IMR-90 (cell line): ENCODE measurements at regions not wholly inside any gene's neighbourhood (a gene's known extent, or its start where the extent isn't known, plus 50 kb on each side); places are given as distances from the start of the nearest gene placed in this dataset.

Source experiments
- ATAC-seq: fragments of 200-7000 bp; cut with Tn5 transposase; 2 replicates; pipeline ENCODE4 v1.9.1; 2020; ENCODE audit warnings: low read depth, mild to moderate bottlenecking, moderate library complexity
- BruUV-seq: library from RNA; stranded (reverse); fragments of 400-500 nt; replicated peaks from 2 replicates; lab custom pipeline; 2021; lab: Mats Ljungman, UMichigan
- CTCF ChIA-PET: fragments of 300-600 bp; formaldehyde crosslinking; extraction: SDS; loops from one replicate; lab custom pipeline; 2021; ENCODE audit warnings: antibody characterized with exemption; lab: Yijun Ruan, JAX
- POLR2A ChIA-PET: fragments of 300-600 bp; sonication (Branson Sonifier 250); formaldehyde crosslinking; loops from one replicate; lab custom pipeline; 2022; ENCODE audit warnings: antibody characterized with exemption; ENCODE audit not compliant: unreplicated experiment; lab: Charles Lee
- DNase-seq: peaks from one replicate; pipeline ENCODE4 v3.0.0; 2013
- H2AFZ ChIP-seq: replicated peaks from 2 replicates; pipeline ENCODE3; 2013; ENCODE audit warnings: low read length, mild to moderate bottlenecking; ENCODE audit not compliant: poor library complexity
- H2AK5ac ChIP-seq: 2 replicates; pipeline ENCODE4 v1.6.1; 2013; ENCODE audit warnings: low read depth, low read length, inconsistent platforms
- H2AK9ac ChIP-seq: replicated peaks from 2 replicates; pipeline ENCODE3; 2013; ENCODE audit warnings: mild to moderate bottlenecking, low read depth, low read length, moderate library complexity; ENCODE audit not compliant: poor library complexity
- H2BK120ac ChIP-seq: 2 replicates; pipeline ENCODE4 v1.6.1; 2013; ENCODE audit warnings: low read depth, low read length, inconsistent platforms
- H2BK15ac ChIP-seq: 3 replicates; pipeline ENCODE4 v1.6.1; 2013; ENCODE audit warnings: low read depth, low read length, inconsistent platforms
- H2BK20ac ChIP-seq: 2 replicates; pipeline ENCODE4 v1.6.1; 2013; ENCODE audit warnings: low read depth, mild to moderate bottlenecking, inconsistent platforms, low read length, moderate library complexity
- H2BK5ac ChIP-seq: 2 replicates; pipeline ENCODE4 v1.6.1; 2013; ENCODE audit warnings: mild to moderate bottlenecking, low read depth, low read length, inconsistent platforms; ENCODE audit not compliant: poor library complexity, severe bottlenecking
- H3K14ac ChIP-seq: replicated peaks from 2 replicates; pipeline ENCODE4 v1.6.1; 2013; ENCODE audit warnings: low read depth, low read length, inconsistent platforms
- H3K18ac ChIP-seq: 2 replicates; pipeline ENCODE4 v1.6.1; 2013; ENCODE audit warnings: low read depth, low read length, control low read depth
- H3K23ac ChIP-seq: 2 replicates; pipeline ENCODE4 v1.6.1; 2013; ENCODE audit warnings: low read depth, low read length, inconsistent platforms
- H3K27ac ChIP-seq: 2 replicates; pipeline ENCODE4 v1.5.1; 2013; ENCODE audit warnings: mild to moderate bottlenecking, control low read depth, low read length; ENCODE audit not compliant: insufficient read depth
- H3K27me3 ChIP-seq: 2 replicates; pipeline ENCODE4 v1.6.1; 2013; ENCODE audit warnings: low read length; ENCODE audit not compliant: control insufficient read depth, insufficient read depth
- H3K36me3 ChIP-seq: 2 replicates; pipeline ENCODE4 v1.6.1; 2013; ENCODE audit warnings: low read length, mixed read lengths; ENCODE audit not compliant: control insufficient read depth, insufficient read depth
- H3K4ac ChIP-seq: 2 replicates; pipeline ENCODE4 v1.6.1; 2013; ENCODE audit warnings: low read depth, low read length, inconsistent platforms
- H3K4me1 ChIP-seq: 2 replicates; pipeline ENCODE4 v1.6.1; 2013; ENCODE audit warnings: low read length, mixed read lengths; ENCODE audit not compliant: control insufficient read depth, insufficient read depth
- H3K4me2 ChIP-seq: 2 replicates; pipeline ENCODE4 v1.6.1; 2013; ENCODE audit warnings: low read depth, mild to moderate bottlenecking, control low read depth, low read length, moderate library complexity
- H3K4me3 ChIP-seq: 2 replicates; pipeline ENCODE4 v1.5.1; 2013; ENCODE audit warnings: low read depth, mild to moderate bottlenecking, control low read depth, low read length, moderate library complexity; ENCODE audit not compliant: insufficient read depth
- H3K56ac ChIP-seq: 2 replicates; pipeline ENCODE4 v1.6.1; 2013; ENCODE audit warnings: low read length, inconsistent platforms; ENCODE audit not compliant: insufficient read depth; ENCODE audit errors: extremely low read depth
- H3K79me1 ChIP-seq, 2 experiments: 2 replicates each; pipeline ENCODE4 v1.6.1; 2013; ENCODE audit warnings: low read length in 2 of 2, inconsistent platforms in 1 of 2, low read depth in 1 of 2
- H3K9ac ChIP-seq: 2 replicates; pipeline ENCODE4 v1.6.1; 2013; ENCODE audit warnings: low read depth, low read length, control low read depth
- H3K9me1 ChIP-seq: 2 replicates; pipeline ENCODE4 v1.6.1; 2013; ENCODE audit warnings: low read length, inconsistent platforms; ENCODE audit not compliant: insufficient read depth
- H3K9me3 ChIP-seq: 2 replicates; pipeline ENCODE4 v1.6.1; 2013; ENCODE audit warnings: low read length; ENCODE audit not compliant: control insufficient read depth, insufficient read depth
- H4K20me1 ChIP-seq: 2 replicates; pipeline ENCODE4 v1.6.1; 2013; ENCODE audit warnings: low read length, inconsistent platforms; ENCODE audit not compliant: insufficient read depth
- H4K5ac ChIP-seq: 2 replicates; pipeline ENCODE4 v1.6.1; 2013; ENCODE audit warnings: mild to moderate bottlenecking, low read depth, low read length, control low read depth
- H4K8ac ChIP-seq, 2 experiments: 2 replicates each; pipeline ENCODE4 v1.6.1; 2013; ENCODE audit warnings: low read depth in 2 of 2, low read length in 2 of 2, control low read depth in 1 of 2, inconsistent platforms in 1 of 2
- H4K91ac ChIP-seq: 2 replicates; pipeline ENCODE4 v1.6.1; 2013; ENCODE audit warnings: low read depth, low read length, inconsistent platforms; ENCODE audit not compliant: insufficient read depth
- BHLHE40 ChIP-seq: fragments of 150-350 bp; IDR thresholded peaks from 2 replicates; pipeline ENCODE4 v1.6.1; 2016; ENCODE audit warnings: mild to moderate bottlenecking, low read depth, low read length
- CEBPB ChIP-seq: IDR thresholded peaks from 2 replicates; pipeline ENCODE4 v1.6.1; 2012; ENCODE audit warnings: low read depth, low read length, improper control_type of control experiment
- FOS ChIP-seq: fragments of 150-350 bp; IDR thresholded peaks from 2 replicates; pipeline ENCODE4 v1.6.1; 2016; ENCODE audit warnings: low read depth, low read length
- MAZ ChIP-seq: IDR thresholded peaks from 2 replicates; pipeline ENCODE4 v1.6.1; 2012; ENCODE audit warnings: low read depth, mild to moderate bottlenecking, low read length, improper control_type of control experiment, moderate library complexity, borderline replicate concordance
- MXI1 ChIP-seq: IDR thresholded peaks from 2 replicates; pipeline ENCODE4 v1.6.1; 2012; ENCODE audit warnings: low read depth, mild to moderate bottlenecking, low read length, moderate library complexity, borderline replicate concordance
- NFE2L2 ChIP-seq: fragments of 150-350 bp; IDR thresholded peaks from 2 replicates; pipeline ENCODE4 v1.6.1; 2016; ENCODE audit warnings: low read depth, mild to moderate bottlenecking, low read length
- RCOR1 ChIP-seq: IDR thresholded peaks from 2 replicates; pipeline ENCODE4 v1.6.1; 2012; ENCODE audit warnings: mild to moderate bottlenecking, low read length, improper control_type of control experiment; ENCODE audit not compliant: insufficient replicate concordance
- USF2 ChIP-seq: fragments of 150-350 bp; IDR thresholded peaks from 2 replicates; pipeline ENCODE4 v1.6.1; 2017; ENCODE audit warnings: mild to moderate bottlenecking, antibody characterized with exemption, low read length, low read depth
- WGBS, 2 experiments: methylation state at CpG; one replicate each; pipeline versions ENCODE4 v1.1.5 to v1.1.7; 2013; ENCODE audit warnings: missing lambda C conversion rate in 2 of 2; ENCODE audit not compliant: insufficient read length in 1 of 2; ENCODE audit errors: extremely low coverage in 2 of 2; 5-methylcytosine and 5-hydroxymethylcytosine counted together
- dilution Hi-C: fragments of 300-500 bp; cut with HindIII; formaldehyde crosslinking; loops from one replicate; pipeline ENCODE4 v1.14.3; 2018; ENCODE audit warnings: low sequenced_read_pairs; ENCODE audit not compliant: unreplicated experiment
- in situ Hi-C: fragments of 300-500 bp; cut with MboI; formaldehyde crosslinking; loops from 3 replicates; pipeline ENCODE4 v1.14.3; 2019; ENCODE audit warnings: low sequenced_read_pairs, inconsistent platforms, mixed read lengths
- intact Hi-C: fragments of 100-400 bp; cut with micrococcal nuclease; formaldehyde crosslinking; loops from 2 replicates; pipeline ENCODE4 v1.10.0; 2022

DNA sequence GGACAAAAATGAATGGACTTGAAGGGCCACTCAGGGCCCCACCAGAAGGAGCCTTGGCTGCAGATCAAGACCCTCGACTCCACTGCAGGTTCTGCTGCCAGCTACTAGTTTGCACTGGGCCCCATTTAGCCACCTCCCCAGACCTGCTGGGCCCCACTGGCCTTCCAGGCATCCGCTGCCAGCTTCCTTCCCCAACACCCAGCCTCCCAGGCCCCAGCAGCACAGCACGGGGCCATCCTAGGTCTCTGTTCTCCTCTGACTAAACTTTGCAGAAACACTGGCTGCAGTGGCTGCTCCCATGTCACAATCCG is 277.4 kb upstream of the KLF14 start:
- peak overlapping the region; percentile 64 for H3K14ac ChIP-seq
- peaks cover 4% of the 10 kb centered on the region; the same call in 1 of the 2 replicates for H3K9me3 ChIP-seq
- dilution Hi-C loops = no loop called here
- BruUV-seq = no TSS peak
- H4K91ac ChIP-seq = peak overlapping the region; percentile 50
- H3K79me1 ChIP-seq = peaks cover 32 to 83% of the 10 kb centered on the region in 2 experiments
- ChIA-PET POLR2A (no interaction called here), CTCF (interaction anchor here (0.6 kb wide), 1 partner anchor 129 kb away, joined by 3 read pairs; no protein-coding TSS in a partner anchor)
- peaks cover 33% of the 10 kb centered on the region for H3K9me1 ChIP-seq
- peak overlapping the region; percentile 64 for H2BK5ac ChIP-seq
- H3K18ac ChIP-seq = peak overlapping the region; percentile 24; the same call in 1 of the 2 replicates
- peak overlapping the region; percentile 67; the same call in 1 of the 2 replicates for H2BK120ac ChIP-seq
- peak overlapping the region; percentile 12 for H2AK9ac ChIP-seq
- WGBS, 2 experiments = no CpG with 5 or more reads among the region's 4 CpGs
- no peaks in the 10 kb centered on the region for H3K36me3 ChIP-seq
- H3K4me3 ChIP-seq = no peak overlapping the region
- ATAC-seq (no peak), DNase-seq (no peak)
- no peak overlapping the region for H2AFZ ChIP-seq
- H3K4me1 ChIP-seq = peaks cover 40% of the 10 kb centered on the region
- peak overlapping the region; percentile 47; the same call in 1 of the 3 replicates for H2BK15ac ChIP-seq
- H3K4ac ChIP-seq = peak overlapping the region; percentile 55
- in situ Hi-C loops = no loop called here
- 0 out of 2 replicates have a peak overlapping the region, but pooled peaks have one; percentile 4 for H3K56ac ChIP-seq
- peaks cover 32% of the 10 kb centered on the region for H4K20me1 ChIP-seq
- peak overlapping the region; percentile 63; the same call in 1 of the 2 replicates for H2BK20ac ChIP-seq
- H2AK5ac ChIP-seq = peak overlapping the region; percentile 56
- no peak overlapping the region; the same call in 1 of the 2 replicates for H4K5ac ChIP-seq
- no peaks in the 10 kb centered on the region for H3K27me3 ChIP-seq
- no peak for TF ChIP-seq RCOR1
- TF ChIP-seq FOS = no peak
- TF ChIP-seq MAZ = no peak
- TF ChIP-seq BHLHE40 = no peak
- no peak for TF ChIP-seq USF2
- TF ChIP-seq NFE2L2 = no peak
- no peak for TF ChIP-seq CEBPB
- no peak for TF ChIP-seq MXI1
- peak overlapping the region; percentile 52 for H3K27ac ChIP-seq
- peak overlapping the region in 1 of 2 experiments; percentile 8; a peak in 1 of 4 replicates for H4K8ac ChIP-seq
- no peak overlapping the region for H3K23ac ChIP-seq
- intact Hi-C loops = no loop called here
- no peak overlapping the region for H3K9ac ChIP-seq
- H3K4me2 ChIP-seq = peak overlapping the region; percentile 18
